ENCODE measurements at regions not wholly inside any gene's neighbourhood (a gene's known extent, or its start where the extent isn't known, plus 50 kb on each side); places are given as distances from the start of the nearest gene placed in this dataset.

DNA sequence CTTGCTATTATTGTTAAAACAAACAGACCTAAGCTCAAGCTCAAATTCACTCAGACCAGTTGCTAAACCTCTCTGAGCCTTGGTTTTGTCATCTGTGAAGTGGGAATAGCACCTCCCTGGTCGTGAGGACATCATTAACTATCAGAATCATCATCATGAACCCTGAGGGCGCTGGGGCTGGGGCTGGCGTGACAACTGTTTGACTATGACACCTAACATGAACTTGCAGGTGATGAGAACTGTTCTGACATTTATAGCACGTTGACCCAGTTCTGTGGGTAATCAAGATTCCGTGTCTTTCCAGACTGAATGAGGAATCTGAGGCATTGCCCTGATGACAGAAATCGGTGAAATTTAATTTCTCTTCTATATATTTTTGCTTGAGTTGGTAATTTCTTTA is 71.3 kb upstream of the CDH5 start:
- TF ChIP-seq, protein P1, sequence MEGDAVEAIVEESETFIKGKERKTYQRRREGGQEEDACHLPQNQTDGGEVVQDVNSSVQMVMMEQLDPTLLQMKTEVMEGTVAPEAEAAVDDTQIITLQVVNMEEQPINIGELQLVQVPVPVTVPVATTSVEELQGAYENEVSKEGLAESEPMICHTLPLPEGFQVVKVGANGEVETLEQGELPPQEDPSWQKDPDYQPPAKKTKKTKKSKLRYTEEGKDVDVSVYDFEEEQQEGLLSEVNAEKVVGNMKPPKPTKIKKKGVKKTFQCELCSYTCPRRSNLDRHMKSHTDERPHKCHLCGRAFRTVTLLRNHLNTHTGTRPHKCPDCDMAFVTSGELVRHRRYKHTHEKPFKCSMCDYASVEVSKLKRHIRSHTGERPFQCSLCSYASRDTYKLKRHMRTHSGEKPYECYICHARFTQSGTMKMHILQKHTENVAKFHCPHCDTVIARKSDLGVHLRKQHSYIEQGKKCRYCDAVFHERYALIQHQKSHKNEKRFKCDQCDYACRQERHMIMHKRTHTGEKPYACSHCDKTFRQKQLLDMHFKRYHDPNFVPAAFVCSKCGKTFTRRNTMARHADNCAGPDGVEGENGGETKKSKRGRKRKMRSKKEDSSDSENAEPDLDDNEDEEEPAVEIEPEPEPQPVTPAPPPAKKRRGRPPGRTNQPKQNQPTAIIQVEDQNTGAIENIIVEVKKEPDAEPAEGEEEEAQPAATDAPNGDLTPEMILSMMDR (IDR thresholded peaks at IDR 0.05): no peak

DNA sequence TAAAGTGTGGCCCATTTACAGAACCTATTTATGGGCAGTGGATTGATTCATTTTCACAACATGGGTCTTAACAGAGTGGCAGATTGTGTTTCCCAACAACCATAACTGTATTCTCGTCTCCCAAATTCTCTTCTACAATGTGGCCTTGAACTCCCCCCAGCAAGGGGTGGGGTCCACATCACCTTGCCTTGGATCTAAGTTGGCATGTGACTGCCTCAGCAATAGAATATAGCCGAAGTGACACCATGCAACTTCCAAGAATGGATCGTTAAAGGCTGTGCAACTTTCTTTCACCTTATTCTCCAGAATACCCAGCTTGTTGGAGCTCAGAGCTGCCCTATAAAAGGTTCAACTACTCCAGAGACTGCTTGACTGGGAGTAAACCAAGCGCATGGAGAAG is 72.0 kb upstream of the CDH5 start:
- TF ChIP-seq, protein P1 (IDR thresholded peaks at IDR 0.05): no peak

DNA sequence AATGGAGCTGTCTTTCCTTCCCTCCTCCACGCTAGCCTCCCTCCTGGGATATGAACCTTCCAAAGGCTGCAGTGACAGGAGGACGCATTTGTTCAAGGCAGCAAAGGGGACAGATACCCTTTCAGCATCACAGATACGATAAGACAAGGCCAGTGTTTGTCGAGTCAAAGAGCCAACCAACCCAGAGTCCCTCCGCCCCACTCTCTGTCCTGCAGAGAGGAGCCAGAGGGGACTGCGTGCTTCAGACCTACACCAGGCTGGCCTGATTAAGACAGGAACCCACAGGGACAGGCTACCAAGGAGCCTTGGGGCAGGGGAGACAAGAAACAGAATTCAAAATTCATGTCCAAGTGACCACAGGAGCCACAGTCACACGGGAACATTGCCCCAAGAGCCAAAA is 72.6 kb upstream of the CDH5 start:
- TF ChIP-seq, protein P1 (IDR thresholded peaks at IDR 0.05): no peak

DNA sequence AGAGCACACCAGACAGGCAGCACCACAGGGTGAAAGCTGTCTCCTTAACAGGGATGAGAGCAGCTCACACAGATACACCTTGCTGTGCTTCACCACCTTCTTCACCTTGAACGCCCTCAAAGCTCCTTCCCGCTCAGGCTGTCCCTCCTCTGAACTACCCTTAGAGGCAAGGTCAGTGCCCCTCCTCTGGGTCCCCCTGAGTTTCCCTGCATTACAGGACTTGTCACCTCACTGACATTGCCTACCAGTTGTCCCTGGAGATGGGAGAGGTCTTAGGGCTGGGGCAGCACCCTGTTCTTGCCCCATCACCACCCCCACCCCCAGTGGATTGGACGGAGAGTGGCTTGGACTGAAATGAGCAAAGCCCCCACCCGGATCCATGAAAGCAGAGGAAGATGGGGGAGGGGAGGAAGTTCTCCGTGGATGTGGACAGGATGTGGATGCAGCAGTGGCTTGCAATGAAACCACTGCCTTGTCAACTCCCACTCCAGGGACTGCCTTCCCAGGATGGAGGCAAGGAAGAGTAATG is 73.2 kb upstream of the CDH5 start:
- TF ChIP-seq, protein P1 (IDR thresholded peaks at IDR 0.05): no peak

DNA sequence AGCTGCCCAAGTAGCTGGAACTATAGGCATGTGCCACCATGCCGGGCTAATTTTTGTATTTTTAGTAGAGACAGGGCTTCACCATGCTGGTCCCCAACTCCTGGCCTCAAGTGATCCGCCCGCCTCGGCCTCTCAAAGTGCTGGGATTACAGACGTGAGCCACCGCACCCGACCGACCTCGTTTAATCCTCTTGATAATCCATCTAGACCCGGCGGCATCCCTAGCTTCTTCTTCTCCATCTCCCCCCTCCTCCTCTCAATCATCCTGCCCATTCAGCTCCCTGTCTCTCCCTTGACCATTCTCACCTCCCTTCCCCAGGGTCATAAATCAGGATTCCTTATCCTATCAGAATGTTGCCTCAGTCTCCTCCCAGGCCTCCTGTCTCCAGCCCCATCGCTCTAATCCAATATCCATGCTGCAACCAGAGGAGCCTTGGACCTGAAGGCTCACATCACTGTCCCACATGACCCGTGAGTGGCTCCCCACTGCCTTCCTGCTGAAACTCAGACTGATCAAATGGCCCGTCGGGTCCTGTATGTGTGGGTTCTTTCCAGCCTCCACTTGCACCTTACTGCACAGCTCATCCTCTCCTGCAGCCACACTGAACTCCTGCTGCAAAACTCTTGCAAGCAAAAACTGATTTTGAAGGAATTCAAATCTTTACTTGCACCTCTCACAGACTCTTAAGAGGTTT is 74.1 kb upstream of the CDH5 start:
- TF ChIP-seq, protein P1 (IDR thresholded peaks at IDR 0.05): no peak

DNA sequence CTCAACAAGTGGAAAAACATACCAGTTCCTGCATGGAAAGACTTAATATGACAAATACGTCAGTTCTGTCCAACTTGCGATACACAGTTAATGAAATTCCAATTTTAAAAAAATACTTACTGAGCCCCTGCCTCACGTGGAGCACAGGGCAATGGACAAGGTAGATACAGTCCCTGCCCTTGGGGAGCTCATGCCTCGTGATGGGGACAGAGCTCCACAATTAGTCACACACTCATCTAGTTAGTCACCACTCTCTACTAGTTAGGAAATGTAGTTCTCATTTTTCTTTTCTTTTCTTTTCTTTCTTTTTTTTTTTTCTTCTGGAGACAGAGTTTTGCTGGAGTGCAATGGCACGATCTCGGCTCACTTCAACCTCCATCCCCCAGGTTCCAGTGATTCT is 74.7 kb upstream of the CDH5 start:
- TF ChIP-seq, protein P1 (IDR thresholded peaks at IDR 0.05): no peak

DNA sequence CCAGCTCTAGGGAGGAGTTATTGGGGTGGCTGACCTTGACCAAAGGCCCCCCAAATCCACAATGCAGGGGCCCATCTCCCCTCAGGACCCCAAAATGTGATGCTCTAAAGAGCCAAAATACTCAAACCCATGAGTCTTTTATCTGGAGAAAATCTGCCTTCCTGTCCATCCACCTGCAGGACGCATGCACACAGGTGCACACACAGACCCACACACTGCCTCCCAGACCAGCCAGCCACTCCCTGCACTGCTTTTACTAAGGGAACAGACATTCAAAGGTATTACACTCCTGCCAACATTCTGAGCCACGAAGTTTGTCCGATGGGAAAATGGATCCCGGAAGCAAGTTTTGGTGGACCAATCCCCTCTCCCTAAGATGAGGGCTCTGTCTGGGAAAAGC is 76.1 kb upstream of the CDH5 start:
- TF ChIP-seq, protein P1 (IDR thresholded peaks at IDR 0.05): no peak

DNA sequence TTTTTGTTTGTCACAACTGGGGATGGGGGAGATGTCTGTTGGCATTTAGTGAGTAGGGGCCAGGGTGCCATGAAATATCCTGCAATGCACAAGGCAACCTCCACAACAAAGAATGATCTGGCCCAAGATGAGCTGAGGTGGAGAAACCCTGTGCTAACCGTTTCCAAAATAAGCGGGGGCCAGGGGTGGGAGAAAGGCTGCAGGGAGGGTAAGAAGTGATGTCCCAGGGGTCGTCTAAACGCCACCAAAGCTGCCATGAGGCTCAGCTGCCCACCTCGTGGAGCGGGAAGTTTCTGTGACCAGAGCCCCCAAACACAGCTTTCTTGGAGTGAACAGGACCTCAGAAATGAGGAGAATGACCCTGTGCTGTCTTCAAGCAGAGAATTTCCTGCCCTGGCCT is 76.5 kb upstream of the CDH5 start:
- TF ChIP-seq, protein P1 (IDR thresholded peaks at IDR 0.05): no peak
